ENCODE measurements at regions not wholly inside any gene's neighbourhood (a gene's known extent, or its start where the extent isn't known, plus 50 kb on each side); places are given as distances from the start of the nearest gene placed in this dataset.

DNA sequence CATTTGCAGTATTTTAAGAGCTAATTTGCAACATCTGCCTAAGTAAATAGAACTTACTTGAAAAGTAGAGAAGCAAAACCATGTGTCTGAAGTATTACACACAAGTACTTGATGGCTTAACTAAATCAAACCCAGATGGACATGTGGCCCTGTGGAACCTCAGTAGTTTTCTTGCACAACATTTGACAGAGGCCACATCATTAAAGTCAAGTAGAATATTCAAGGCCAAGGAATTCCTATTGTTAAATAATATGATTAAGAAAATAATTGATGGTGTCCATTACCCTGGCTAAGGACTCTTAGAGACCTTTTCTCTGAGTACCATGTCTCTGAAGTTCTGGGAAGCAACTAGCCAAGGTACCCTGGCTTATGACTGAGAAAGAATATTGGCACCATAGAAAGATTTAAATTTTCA, 135.4 kb upstream of the OTUD4 start:
- TF ChIP-seq POLR2AphosphoS5 (IDR thresholded peaks at IDR 0.05; ENCODE audit: low read depth, low read length) (no peak), POLR2A (IDR thresholded peaks at IDR 0.05; ENCODE audit: low read depth, low read length) (no peak)
